IMR-90 (cell line): ENCODE measurements at regions not wholly inside any gene's neighbourhood (a gene's known extent, or its start where the extent isn't known, plus 50 kb on each side); places are given as distances from the start of the nearest gene placed in this dataset.

Experiments used
- ATAC-seq: fragments of 200-7000 bp; cut with Tn5 transposase; 2 replicates; pipeline ENCODE4 v1.9.1; 2020; ENCODE audit warnings: low read depth, mild to moderate bottlenecking, moderate library complexity
- BruUV-seq: library from RNA; stranded (reverse); fragments of 400-500 nt; replicated peaks from 2 replicates; lab custom pipeline; 2021; lab: Mats Ljungman, UMichigan
- CTCF ChIA-PET: fragments of 300-600 bp; formaldehyde crosslinking; extraction: SDS; loops from one replicate; lab custom pipeline; 2021; ENCODE audit warnings: antibody characterized with exemption; lab: Yijun Ruan, JAX
- POLR2A ChIA-PET: fragments of 300-600 bp; sonication (Branson Sonifier 250); formaldehyde crosslinking; loops from one replicate; lab custom pipeline; 2022; ENCODE audit warnings: antibody characterized with exemption; ENCODE audit not compliant: unreplicated experiment; lab: Charles Lee
- DNase-seq: peaks from one replicate; pipeline ENCODE4 v3.0.0; 2013
- H2AFZ ChIP-seq: replicated peaks from 2 replicates; pipeline ENCODE3; 2013; ENCODE audit warnings: low read length, mild to moderate bottlenecking; ENCODE audit not compliant: poor library complexity
- H2AK5ac ChIP-seq: 2 replicates; pipeline ENCODE4 v1.6.1; 2013; ENCODE audit warnings: low read depth, low read length, inconsistent platforms
- H2AK9ac ChIP-seq: replicated peaks from 2 replicates; pipeline ENCODE3; 2013; ENCODE audit warnings: mild to moderate bottlenecking, low read depth, low read length, moderate library complexity; ENCODE audit not compliant: poor library complexity
- H2BK120ac ChIP-seq: 2 replicates; pipeline ENCODE4 v1.6.1; 2013; ENCODE audit warnings: low read depth, low read length, inconsistent platforms
- H2BK15ac ChIP-seq: 3 replicates; pipeline ENCODE4 v1.6.1; 2013; ENCODE audit warnings: low read depth, low read length, inconsistent platforms
- H2BK20ac ChIP-seq: 2 replicates; pipeline ENCODE4 v1.6.1; 2013; ENCODE audit warnings: low read depth, mild to moderate bottlenecking, inconsistent platforms, low read length, moderate library complexity
- H2BK5ac ChIP-seq: 2 replicates; pipeline ENCODE4 v1.6.1; 2013; ENCODE audit warnings: mild to moderate bottlenecking, low read depth, low read length, inconsistent platforms; ENCODE audit not compliant: poor library complexity, severe bottlenecking
- H3K14ac ChIP-seq: replicated peaks from 2 replicates; pipeline ENCODE4 v1.6.1; 2013; ENCODE audit warnings: low read depth, low read length, inconsistent platforms
- H3K18ac ChIP-seq: 2 replicates; pipeline ENCODE4 v1.6.1; 2013; ENCODE audit warnings: low read depth, low read length, control low read depth
- H3K23ac ChIP-seq: 2 replicates; pipeline ENCODE4 v1.6.1; 2013; ENCODE audit warnings: low read depth, low read length, inconsistent platforms
- H3K27ac ChIP-seq: 2 replicates; pipeline ENCODE4 v1.5.1; 2013; ENCODE audit warnings: mild to moderate bottlenecking, control low read depth, low read length; ENCODE audit not compliant: insufficient read depth
- H3K27me3 ChIP-seq: 2 replicates; pipeline ENCODE4 v1.6.1; 2013; ENCODE audit warnings: low read length; ENCODE audit not compliant: control insufficient read depth, insufficient read depth
- H3K36me3 ChIP-seq: 2 replicates; pipeline ENCODE4 v1.6.1; 2013; ENCODE audit warnings: low read length, mixed read lengths; ENCODE audit not compliant: control insufficient read depth, insufficient read depth
- H3K4ac ChIP-seq: 2 replicates; pipeline ENCODE4 v1.6.1; 2013; ENCODE audit warnings: low read depth, low read length, inconsistent platforms
- H3K4me1 ChIP-seq: 2 replicates; pipeline ENCODE4 v1.6.1; 2013; ENCODE audit warnings: low read length, mixed read lengths; ENCODE audit not compliant: control insufficient read depth, insufficient read depth
- H3K4me2 ChIP-seq: 2 replicates; pipeline ENCODE4 v1.6.1; 2013; ENCODE audit warnings: low read depth, mild to moderate bottlenecking, control low read depth, low read length, moderate library complexity
- H3K4me3 ChIP-seq: 2 replicates; pipeline ENCODE4 v1.5.1; 2013; ENCODE audit warnings: low read depth, mild to moderate bottlenecking, control low read depth, low read length, moderate library complexity; ENCODE audit not compliant: insufficient read depth
- H3K56ac ChIP-seq: 2 replicates; pipeline ENCODE4 v1.6.1; 2013; ENCODE audit warnings: low read length, inconsistent platforms; ENCODE audit not compliant: insufficient read depth; ENCODE audit errors: extremely low read depth
- H3K79me1 ChIP-seq, 2 experiments: 2 replicates each; pipeline ENCODE4 v1.6.1; 2013; ENCODE audit warnings: low read length in 2 of 2, inconsistent platforms in 1 of 2, low read depth in 1 of 2
- H3K9ac ChIP-seq: 2 replicates; pipeline ENCODE4 v1.6.1; 2013; ENCODE audit warnings: low read depth, low read length, control low read depth
- H3K9me1 ChIP-seq: 2 replicates; pipeline ENCODE4 v1.6.1; 2013; ENCODE audit warnings: low read length, inconsistent platforms; ENCODE audit not compliant: insufficient read depth
- H3K9me3 ChIP-seq: 2 replicates; pipeline ENCODE4 v1.6.1; 2013; ENCODE audit warnings: low read length; ENCODE audit not compliant: control insufficient read depth, insufficient read depth
- H4K20me1 ChIP-seq: 2 replicates; pipeline ENCODE4 v1.6.1; 2013; ENCODE audit warnings: low read length, inconsistent platforms; ENCODE audit not compliant: insufficient read depth
- H4K5ac ChIP-seq: 2 replicates; pipeline ENCODE4 v1.6.1; 2013; ENCODE audit warnings: mild to moderate bottlenecking, low read depth, low read length, control low read depth
- H4K8ac ChIP-seq, 2 experiments: 2 replicates each; pipeline ENCODE4 v1.6.1; 2013; ENCODE audit warnings: low read depth in 2 of 2, low read length in 2 of 2, control low read depth in 1 of 2, inconsistent platforms in 1 of 2
- H4K91ac ChIP-seq: 2 replicates; pipeline ENCODE4 v1.6.1; 2013; ENCODE audit warnings: low read depth, low read length, inconsistent platforms; ENCODE audit not compliant: insufficient read depth
- BHLHE40 ChIP-seq: fragments of 150-350 bp; IDR thresholded peaks from 2 replicates; pipeline ENCODE4 v1.6.1; 2016; ENCODE audit warnings: mild to moderate bottlenecking, low read depth, low read length
- CEBPB ChIP-seq: IDR thresholded peaks from 2 replicates; pipeline ENCODE4 v1.6.1; 2012; ENCODE audit warnings: low read depth, low read length, improper control_type of control experiment
- CHD1 ChIP-seq: IDR thresholded peaks from 2 replicates; pipeline ENCODE4 v1.6.1; 2012; ENCODE audit warnings: low read depth, low read length, improper control_type of control experiment
- MAFK ChIP-seq: IDR thresholded peaks from 2 replicates; pipeline ENCODE4 v1.6.1; 2012; ENCODE audit warnings: low read depth, low read length, improper control_type of control experiment
- MXI1 ChIP-seq: IDR thresholded peaks from 2 replicates; pipeline ENCODE4 v1.6.1; 2012; ENCODE audit warnings: low read depth, mild to moderate bottlenecking, low read length, moderate library complexity, borderline replicate concordance
- NFE2L2 ChIP-seq: fragments of 150-350 bp; IDR thresholded peaks from 2 replicates; pipeline ENCODE4 v1.6.1; 2016; ENCODE audit warnings: low read depth, mild to moderate bottlenecking, low read length
- RAD21 ChIP-seq: IDR thresholded peaks from 2 replicates; pipeline ENCODE4 v1.6.1; 2012; ENCODE audit warnings: low read length, improper control_type of control experiment
- RFX5 ChIP-seq: IDR thresholded peaks from 2 replicates; pipeline ENCODE4 v1.8.0; 2012; ENCODE audit warnings: low read depth, mild to moderate bottlenecking, low read length, moderate library complexity
- SMC3 ChIP-seq: fragments of 150-350 bp; IDR thresholded peaks from 2 replicates; pipeline ENCODE4 v1.6.1; 2016; ENCODE audit warnings: low read depth, mild to moderate bottlenecking, antibody characterized with exemption, low read length, moderate library complexity
- WGBS, 2 experiments: methylation state at CpG; one replicate each; pipeline versions ENCODE4 v1.1.5 to v1.1.7; 2013; ENCODE audit warnings: missing lambda C conversion rate in 2 of 2; ENCODE audit not compliant: insufficient read length in 1 of 2; ENCODE audit errors: extremely low coverage in 2 of 2; 5-methylcytosine and 5-hydroxymethylcytosine counted together
- dilution Hi-C: fragments of 300-500 bp; cut with HindIII; formaldehyde crosslinking; loops from one replicate; pipeline ENCODE4 v1.14.3; 2018; ENCODE audit warnings: low sequenced_read_pairs; ENCODE audit not compliant: unreplicated experiment
- in situ Hi-C: fragments of 300-500 bp; cut with MboI; formaldehyde crosslinking; loops from 3 replicates; pipeline ENCODE4 v1.14.3; 2019; ENCODE audit warnings: low sequenced_read_pairs, inconsistent platforms, mixed read lengths
- intact Hi-C: fragments of 100-400 bp; cut with micrococcal nuclease; formaldehyde crosslinking; loops from 2 replicates; pipeline ENCODE4 v1.10.0; 2022
- TF ChIP-seq, protein P1 (sequence below): conservative IDR thresholded peaks from 2 replicates; pipeline ENCODE4 v1.5.1; 2012; ENCODE audit warnings: mild to moderate bottlenecking, low read depth, low read length, improper control_type of control experiment

DNA sequence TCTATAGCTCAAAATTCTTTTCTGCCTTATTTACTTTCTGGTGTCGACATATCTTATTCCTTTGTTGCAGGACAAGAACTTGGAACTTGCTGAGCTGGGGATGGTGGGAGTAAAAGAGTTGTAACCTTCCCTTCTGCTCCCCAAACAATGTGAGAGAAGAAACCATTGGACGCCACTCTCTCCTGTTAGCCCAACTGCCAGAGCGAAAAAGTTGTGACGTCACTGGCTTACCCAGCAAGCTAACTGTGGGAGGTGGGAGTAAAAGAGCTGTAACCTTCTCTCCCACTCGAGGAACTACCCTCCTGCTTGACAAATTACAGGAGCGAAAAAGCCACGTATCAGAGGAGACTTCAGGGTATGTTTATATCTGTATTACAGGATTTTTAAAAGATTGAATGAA is 90.0 kb upstream of the PCDH10 start:
- Histone ChIP-seq H4K8ac (no peak overlapping the region), H3K4me1 (no peaks in the 10 kb centered on the region), H2BK120ac (no peak overlapping the region), H3K79me1 (no peaks in the 10 kb centered on the region), H3K14ac (no peak overlapping the region), H3K4me2 (no peak overlapping the region), H3K18ac (no peak overlapping the region), H3K23ac (no peak overlapping the region), H3K36me3 (no peaks in the 10 kb centered on the region), H3K4ac (no peak overlapping the region), H3K27me3 (no peaks in the 10 kb centered on the region), H2BK15ac (no peak overlapping the region), H4K91ac (no peak overlapping the region), H2BK5ac (no peak overlapping the region), H2AFZ (no peak overlapping the region), H2BK20ac (no peak overlapping the region), H3K4me3 (no peak overlapping the region), H4K5ac (no peak overlapping the region), H4K20me1 (no peaks in the 10 kb centered on the region), H3K9me1 (no peaks in the 10 kb centered on the region), H3K9ac (no peak overlapping the region), H2AK9ac (no peak overlapping the region), H2AK5ac (no peak overlapping the region), H3K56ac (no peak overlapping the region), H3K9me3 (peaks cover 4% of the 10 kb centered on the region; the same call in 1 of the 2 replicates), H3K27ac (no peak overlapping the region)
- DNase-seq = no peak
- TF ChIP-seq SMC3 (no peak), MXI1 (no peak), MAFK (no peak), RFX5 (no peak), BHLHE40 (no peak), CEBPB (no peak), CHD1 (no peak), RAD21 (no peak), NFE2L2 (no peak)
- TF ChIP-seq, protein P1, sequence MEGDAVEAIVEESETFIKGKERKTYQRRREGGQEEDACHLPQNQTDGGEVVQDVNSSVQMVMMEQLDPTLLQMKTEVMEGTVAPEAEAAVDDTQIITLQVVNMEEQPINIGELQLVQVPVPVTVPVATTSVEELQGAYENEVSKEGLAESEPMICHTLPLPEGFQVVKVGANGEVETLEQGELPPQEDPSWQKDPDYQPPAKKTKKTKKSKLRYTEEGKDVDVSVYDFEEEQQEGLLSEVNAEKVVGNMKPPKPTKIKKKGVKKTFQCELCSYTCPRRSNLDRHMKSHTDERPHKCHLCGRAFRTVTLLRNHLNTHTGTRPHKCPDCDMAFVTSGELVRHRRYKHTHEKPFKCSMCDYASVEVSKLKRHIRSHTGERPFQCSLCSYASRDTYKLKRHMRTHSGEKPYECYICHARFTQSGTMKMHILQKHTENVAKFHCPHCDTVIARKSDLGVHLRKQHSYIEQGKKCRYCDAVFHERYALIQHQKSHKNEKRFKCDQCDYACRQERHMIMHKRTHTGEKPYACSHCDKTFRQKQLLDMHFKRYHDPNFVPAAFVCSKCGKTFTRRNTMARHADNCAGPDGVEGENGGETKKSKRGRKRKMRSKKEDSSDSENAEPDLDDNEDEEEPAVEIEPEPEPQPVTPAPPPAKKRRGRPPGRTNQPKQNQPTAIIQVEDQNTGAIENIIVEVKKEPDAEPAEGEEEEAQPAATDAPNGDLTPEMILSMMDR = no peak
- WGBS, 2 experiments = no CpG with 5 or more reads among the region's 7 CpGs
- CTCF ChIA-PET = no interaction called here
- intact Hi-C loops (no loop called here), dilution Hi-C loops (no loop called here), in situ Hi-C loops (no loop called here)
- BruUV-seq = no TSS peak
- POLR2A ChIA-PET = no interaction called here
- ATAC-seq = no peak
